SK-N-MC (cell line): ENCODE measurements at regions not wholly inside any gene's neighbourhood (a gene's known extent, or its start where the extent isn't known, plus 50 kb on each side); places are given as distances from the start of the nearest gene placed in this dataset.

Source experiments
- EZH2 ChIP-seq: fragments of 200-600 bp; sonication (generic); IDR thresholded peaks from one replicate; pipeline ENCODE4 v1.6.1; 2017; ENCODE audit warnings: antibody characterized with exemption
- POLR2AphosphoS5 ChIP-seq: IDR thresholded peaks from 2 replicates; pipeline ENCODE4 v1.6.1; 2012; ENCODE audit warnings: mild to moderate bottlenecking, low read depth, low read length, borderline replicate concordance

GRCh38 chr21:18142655-18143054 is 102.0 kb upstream of the CHODL start:
- TF ChIP-seq POLR2AphosphoS5 (no peak), EZH2 (no peak)
